GM12891 (cell line): ENCODE measurements at regions not wholly inside any gene's neighbourhood (a gene's known extent, or its start where the extent isn't known, plus 50 kb on each side); places are given as distances from the start of the nearest gene placed in this dataset.

Source experiments
- POLR2A ChIP-seq: IDR thresholded peaks from 2 replicates; pipeline ENCODE4 v1.6.1; 2011; ENCODE audit warnings: low read depth, low read length, control low read depth
- POLR2AphosphoS5 ChIP-seq: IDR thresholded peaks from 2 replicates; pipeline ENCODE4 v1.6.1; 2011; ENCODE audit warnings: low read depth, low read length, control low read depth

DNA sequence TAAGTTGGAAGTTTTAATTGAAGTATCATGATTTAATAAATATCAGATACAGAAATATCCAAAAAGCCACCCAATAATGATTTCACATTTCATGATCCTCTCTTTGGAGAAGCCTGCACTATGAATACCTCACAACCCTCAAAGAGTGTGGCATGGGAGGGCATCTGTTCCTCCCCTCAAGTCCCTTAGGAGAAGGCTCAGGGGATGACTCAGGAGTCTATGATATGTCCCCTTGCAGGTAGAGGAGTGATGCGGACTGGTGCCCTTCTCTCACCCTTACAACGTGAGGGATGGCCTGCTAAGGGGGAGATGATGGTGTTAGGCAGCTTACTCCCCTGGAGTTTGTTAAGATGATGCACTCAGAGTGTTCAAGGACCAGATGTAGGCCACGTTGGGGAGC is 303.3 kb upstream of the DUSP10 start:
- no peak for TF ChIP-seq POLR2AphosphoS5
- TF ChIP-seq POLR2A, result no peak
